ENCODE measurements at regions not wholly inside any gene's neighbourhood (a gene's known extent, or its start where the extent isn't known, plus 50 kb on each side); places are given as distances from the start of the nearest gene placed in this dataset.

- no peak overlapping the region for H3K56ac ChIP-seq (replicated peaks; ENCODE audit: insufficient read length, low read depth, low read length)
- H3K9me3 ChIP-seq (ENCODE audit: insufficient read depth in 2 of 2, low read depth in 1 of 2, low read length in 1 of 2): no peaks in the 10 kb centered on the region
- no peak overlapping the region for H3K4me3 ChIP-seq (ENCODE audit: extremely low read depth in 1 of 4, insufficient read depth in 2 of 4, low read depth in 3 of 4, low read length in 4 of 4)
- DNase-seq (ENCODE audit: low read depth in 1 of 2, low spot score in 2 of 2) (no peak), FAIRE-seq (no peak)
- H2BK12ac ChIP-seq (ENCODE audit: low read depth, low read length): no peak overlapping the region
- no peaks in the 10 kb centered on the region for H3K36me3 ChIP-seq (ENCODE audit: control insufficient read depth in 2 of 4, insufficient read depth in 4 of 4, low read length in 3 of 4)
- no peak overlapping the region for H3K4me2 ChIP-seq (ENCODE audit: insufficient read depth in 1 of 2, low read depth in 2 of 2, low read length in 2 of 2)
- H4K5ac ChIP-seq (ENCODE audit: insufficient read length, low read depth, low read length): no peak overlapping the region
- no peak overlapping the region for H2BK15ac ChIP-seq (ENCODE audit: low read length)
- H3K79me1 ChIP-seq (ENCODE audit: low read depth, low read length): no peaks in the 10 kb centered on the region
- no peak overlapping the region for H2AFZ ChIP-seq (ENCODE audit: low read length)
- no peak overlapping the region for H3K14ac ChIP-seq (ENCODE audit: insufficient read length)
- H4K20me1 ChIP-seq (replicated peaks in 1 of 2; ENCODE audit: control insufficient read depth in 1 of 2, insufficient read depth in 2 of 2, low read length in 2 of 2): no peaks in the 10 kb centered on the region
- no peaks in the 10 kb centered on the region for H3K79me2 ChIP-seq (ENCODE audit: control insufficient read depth in 1 of 2, insufficient read depth in 2 of 2, low read length in 2 of 2)
- no peak overlapping the region for H4K8ac ChIP-seq (ENCODE audit: extremely low read depth, insufficient read depth, low read length)
- no peaks in the 10 kb centered on the region for H3K23me2 ChIP-seq (ENCODE audit: low read depth, low read length)
- no peak overlapping the region for H2BK120ac ChIP-seq (replicated peaks; ENCODE audit: low read depth, low read length)
- no peaks in the 10 kb centered on the region for H3K27me3 ChIP-seq (replicated peaks in 1 of 4; ENCODE audit: control insufficient read depth in 3 of 4, extremely low read depth in 1 of 4, insufficient read depth in 3 of 4, low read length in 3 of 4)
- TF ChIP-seq SP2 (IDR thresholded peaks at IDR 0.05; ENCODE audit: low read length) (no peak), KDM5A (IDR thresholded peaks at IDR 0.05; ENCODE audit: low read length) (no peak), TCF12 (IDR thresholded peaks at IDR 0.05; ENCODE audit: low read depth, low read length) (no peak), ATF2 (IDR thresholded peaks at IDR 0.05; ENCODE audit: low read length) (no peak), CTBP2 (IDR thresholded peaks at IDR 0.05; ENCODE audit: borderline replicate concordance, insufficient read depth, insufficient read length, low read length) (no peak), TBP (IDR thresholded peaks at IDR 0.05; ENCODE audit: low read depth, low read length) (no peak), EZH2 (IDR thresholded peaks at IDR 0.05; ENCODE audit: low read depth, low read length, severe bottlenecking) (no peak)
- H3K4me1 ChIP-seq (replicated peaks in 1 of 4; ENCODE audit: control insufficient read depth in 3 of 4, insufficient read depth in 4 of 4, low read length in 3 of 4): no peaks in the 10 kb centered on the region; a peak in 2 of 7 replicates
- H3K9ac ChIP-seq (replicated peaks in 1 of 4; ENCODE audit: extremely low read depth in 1 of 4, low read depth in 3 of 4, low read length in 3 of 4): no peak overlapping the region
- H3K27ac ChIP-seq (ENCODE audit: low read depth, low read length): no peak overlapping the region
- ChIA-PET CTCF (ENCODE audit: partially characterized antibody) (interaction anchor here (1.8 kb wide), 1 partner anchor 11 kb away, joined by 5 read pairs; no protein-coding TSS in a partner anchor), POLR2A (ENCODE audit: partially characterized antibody) (no interaction called here)
- no peak overlapping the region for H3K23ac ChIP-seq (ENCODE audit: insufficient read length)
- H2AK5ac ChIP-seq (ENCODE audit: low read depth, low read length): no peak overlapping the region
- H3K4ac ChIP-seq (replicated peaks; ENCODE audit: insufficient read length, low read depth, low read length): no peak overlapping the region
- no peak overlapping the region for H2BK20ac ChIP-seq (ENCODE audit: low read length)
- no peak overlapping the region for H2BK5ac ChIP-seq (ENCODE audit: low read depth, low read length)
- H3K18ac ChIP-seq (ENCODE audit: extremely low read depth, low read length): no peak overlapping the region
- no peak overlapping the region for H4K91ac ChIP-seq (replicated peaks; ENCODE audit: insufficient read length, low read length)
Measured at GRCh38 chr13:104715111-104715510, 1648.9 kb upstream of the SLC10A2 start.
